ENCODE measurements at regions not wholly inside any gene's neighbourhood (a gene's known extent, or its start where the extent isn't known, plus 50 kb on each side); places are given as distances from the start of the nearest gene placed in this dataset.

- no peak overlapping the region for H3K4me3 ChIP-seq (ENCODE audit: low read depth, low read length)
- DNase-seq (ENCODE audit: low read depth): no peak
- no peak for TF ChIP-seq CTCF (IDR thresholded peaks at IDR 0.05; ENCODE audit: insufficient read depth, low read depth, low read length, missing control alignments)
Observed at GRCh38 chr4:17142232-17142711, 243.8 kb upstream of the LDB2 start.

- no peak for DNase-seq (ENCODE audit: low read depth)
- no peak for TF ChIP-seq CTCF (IDR thresholded peaks at IDR 0.05; ENCODE audit: insufficient read depth, low read depth, low read length, missing control alignments)
- H3K4me3 ChIP-seq (ENCODE audit: low read depth, low read length): no peak overlapping the region
Observed at GRCh38 chr4:17138847-17139246, 240.4 kb upstream of the LDB2 start.

- no peak overlapping the region for H3K4me3 ChIP-seq (ENCODE audit: low read depth, low read length)
- no peak for DNase-seq (ENCODE audit: low read depth)
- no peak for TF ChIP-seq CTCF (IDR thresholded peaks at IDR 0.05; ENCODE audit: insufficient read depth, low read depth, low read length, missing control alignments)
Observed at GRCh38 chr4:17134565-17134964, 236.1 kb upstream of the LDB2 start.

GRCh38 chr4:17134100-17134499, 235.7 kb upstream of the LDB2 start:
- no peak for TF ChIP-seq CTCF (IDR thresholded peaks at IDR 0.05; ENCODE audit: insufficient read depth, low read depth, low read length, missing control alignments)
- DNase-seq (ENCODE audit: low read depth): no peak
- H3K4me3 ChIP-seq (ENCODE audit: low read depth, low read length): no peak overlapping the region

GRCh38 chr4:17132226-17132625, 233.8 kb upstream of the LDB2 start:
- no peak for DNase-seq (ENCODE audit: low read depth)
- TF ChIP-seq CTCF (IDR thresholded peaks at IDR 0.05; ENCODE audit: insufficient read depth, low read depth, low read length, missing control alignments): no peak
- H3K4me3 ChIP-seq (ENCODE audit: low read depth, low read length): no peak overlapping the region

- DNase-seq (ENCODE audit: low read depth): no peak
- TF ChIP-seq CTCF (IDR thresholded peaks at IDR 0.05; ENCODE audit: insufficient read depth, low read depth, low read length, missing control alignments): no peak
- no peak overlapping the region for H3K4me3 ChIP-seq (ENCODE audit: low read depth, low read length)
Observed at GRCh38 chr4:17128268-17128667, 229.8 kb upstream of the LDB2 start.

GRCh38 chr4:17126321-17126966, 228.0 kb upstream of the LDB2 start:
- no peak overlapping the region for H3K4me3 ChIP-seq (ENCODE audit: low read depth, low read length)
- TF ChIP-seq CTCF (IDR thresholded peaks at IDR 0.05; ENCODE audit: insufficient read depth, low read depth, low read length, missing control alignments): no peak
- no peak for DNase-seq (ENCODE audit: low read depth)
